ENCODE measurements at regions not wholly inside any gene's neighbourhood (a gene's known extent, or its start where the extent isn't known, plus 50 kb on each side); places are given as distances from the start of the nearest gene placed in this dataset.

- no peak for DNase-seq (ENCODE audit: low read depth)
Measured at GRCh38 chr17:14474591-14474990, 173.7 kb downstream of the HS3ST3B1 start.

- no peak for DNase-seq (ENCODE audit: low read depth)
Measured at GRCh38 chr17:14471052-14471451, 170.2 kb downstream of the HS3ST3B1 start.

DNA sequence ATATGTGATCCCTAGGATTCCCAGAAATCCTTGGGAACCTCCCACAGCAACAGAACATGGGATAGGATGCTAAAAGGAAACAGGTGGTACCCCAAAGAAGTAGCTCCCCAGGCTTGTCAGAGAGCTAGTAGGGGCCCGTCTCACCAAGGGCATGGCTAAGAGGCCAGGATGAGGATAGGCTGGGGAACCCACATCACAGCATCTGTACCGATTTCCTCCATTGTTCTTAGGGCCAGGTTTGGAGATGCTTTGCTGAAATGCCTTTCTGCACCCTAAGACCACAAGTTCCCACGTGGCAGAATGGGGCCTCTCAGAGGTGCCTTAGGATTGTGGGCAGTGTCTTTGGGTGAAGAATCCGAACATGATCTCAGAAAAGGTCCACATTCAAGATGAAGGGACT is 169.5 kb downstream of the HS3ST3B1 start:
- DNase-seq (ENCODE audit: low read depth), result no peak

DNA sequence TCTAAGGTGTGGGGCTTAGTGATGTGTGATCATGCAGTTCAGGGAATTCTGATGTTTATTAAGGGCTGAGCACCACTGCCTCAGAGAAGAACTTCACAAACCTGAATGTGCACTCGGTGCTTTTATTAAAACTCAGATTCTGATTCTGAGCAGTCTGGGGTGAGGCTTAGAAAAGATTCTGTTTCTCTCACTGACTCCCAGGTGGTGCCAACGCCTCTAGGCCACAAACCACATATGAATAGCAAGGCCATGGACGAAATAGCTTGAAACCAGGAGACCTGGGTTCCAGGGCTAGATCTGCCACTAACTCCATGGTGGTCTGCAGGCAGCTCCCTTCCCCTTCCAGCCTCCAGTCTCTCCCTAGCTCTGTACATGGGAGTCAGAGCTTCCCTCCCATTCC is 169.1 kb downstream of the HS3ST3B1 start:
- DNase-seq (ENCODE audit: low read depth), result no peak

- DNase-seq (ENCODE audit: low read depth), result no peak
Measured at GRCh38 chr17:14468858-14469257, 168.0 kb downstream of the HS3ST3B1 start.

GRCh38 chr17:14461227-14461548 is 160.3 kb downstream of the HS3ST3B1 start:
- DNase-seq (ENCODE audit: low read depth), result no peak

- DNase-seq (ENCODE audit: low read depth), result no peak
Measured at GRCh38 chr17:14460516-14461226, 159.8 kb downstream of the HS3ST3B1 start.

DNA sequence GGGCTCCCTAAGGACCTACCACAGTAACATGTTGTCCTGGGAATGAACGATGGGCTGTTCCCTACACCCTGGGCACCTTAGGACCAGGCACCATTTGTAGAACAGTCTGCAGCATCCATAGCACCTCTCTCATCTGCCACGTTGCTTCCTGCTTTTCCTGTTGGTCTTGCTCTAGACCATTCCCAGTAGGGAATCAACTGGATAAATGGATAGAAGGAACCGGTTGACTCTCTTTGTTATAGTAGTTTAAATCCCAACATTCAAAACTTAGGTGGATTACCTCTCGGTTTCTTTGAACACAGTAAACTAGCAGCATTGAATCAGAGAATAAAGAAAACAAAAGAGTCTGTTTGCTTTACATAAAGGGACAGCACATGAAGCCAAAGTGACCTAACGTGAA is 159.1 kb downstream of the HS3ST3B1 start:
- DNase-seq (ENCODE audit: low read depth), result no peak

GRCh38 chr17:14458724-14459123 is 157.8 kb downstream of the HS3ST3B1 start:
- DNase-seq (ENCODE audit: low read depth), result no peak

- DNase-seq (ENCODE audit: low read depth), result no peak
Measured at GRCh38 chr17:14454746-14455145, 153.9 kb downstream of the HS3ST3B1 start.

DNA sequence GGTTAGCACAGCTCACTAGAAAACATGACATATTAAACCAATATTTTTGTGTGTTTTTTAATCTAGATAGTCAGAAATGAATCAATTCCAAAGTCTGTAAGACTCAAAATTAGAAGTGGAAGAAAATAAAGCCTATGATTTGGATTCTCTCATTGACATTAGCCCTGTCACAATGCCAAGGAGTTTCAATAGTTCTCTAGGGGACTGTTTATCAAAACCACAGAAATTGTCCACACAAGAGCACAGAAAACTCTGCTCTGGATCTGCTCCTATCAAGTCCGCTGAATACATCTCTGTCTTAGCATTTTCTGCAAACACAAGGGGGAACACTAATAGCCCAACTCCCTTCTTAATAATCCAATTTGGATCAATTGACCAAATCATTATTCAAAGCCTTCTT is 152.0 kb downstream of the HS3ST3B1 start:
- DNase-seq (ENCODE audit: low read depth), result no peak

- no peak for DNase-seq (ENCODE audit: low read depth)
Measured at GRCh38 chr17:14451729-14452191, 150.9 kb downstream of the HS3ST3B1 start.

DNA sequence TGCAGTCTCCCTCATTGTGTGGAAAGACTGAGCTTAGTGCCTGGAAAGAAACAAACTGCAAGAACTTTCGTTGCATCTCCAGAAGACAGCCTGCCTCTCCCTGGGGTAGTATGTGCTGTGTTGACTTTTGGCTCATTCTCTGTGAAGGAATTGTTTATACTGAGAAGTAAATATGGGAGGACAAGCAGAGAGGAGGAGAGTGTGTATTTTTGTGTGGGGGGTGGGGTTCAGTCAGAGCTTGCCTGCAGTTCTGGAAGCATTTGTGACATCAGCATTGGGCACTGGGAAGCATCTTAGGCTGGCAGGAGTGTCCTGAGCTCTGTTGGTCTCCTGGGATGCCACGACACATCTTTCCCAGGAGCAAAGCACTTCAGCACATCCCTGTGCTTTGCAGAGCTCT is 147.9 kb downstream of the HS3ST3B1 start:
- no peak for DNase-seq (ENCODE audit: low read depth)

- DNase-seq (ENCODE audit: low read depth), result no peak
Measured at GRCh38 chr17:14446825-14447224, 145.9 kb downstream of the HS3ST3B1 start.

- no peak for DNase-seq (ENCODE audit: low read depth)
Measured at GRCh38 chr17:14444915-14445314, 144.0 kb downstream of the HS3ST3B1 start.

- no peak for DNase-seq (ENCODE audit: low read depth)
Measured at GRCh38 chr17:14442798-14443528, 142.1 kb downstream of the HS3ST3B1 start.

DNA sequence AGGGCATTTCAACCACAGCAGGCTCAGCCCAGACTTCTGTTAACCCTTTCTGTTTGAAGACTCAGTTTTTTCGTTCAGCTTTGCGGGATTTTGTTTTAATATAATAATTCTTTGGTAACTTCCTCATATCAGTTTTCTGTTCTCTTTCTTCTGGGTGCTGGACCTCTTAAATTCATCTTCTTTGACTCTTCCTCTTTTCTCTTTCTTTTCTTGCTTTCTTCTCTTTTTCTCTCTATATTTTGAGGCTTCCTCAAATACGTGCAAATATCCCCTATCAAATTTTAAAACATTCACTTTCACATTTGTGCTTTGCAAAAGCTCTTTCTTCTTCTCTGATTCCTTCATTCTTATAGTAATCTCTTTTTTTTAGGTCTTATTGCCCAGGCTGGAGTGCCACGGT is 136.3 kb downstream of the HS3ST3B1 start:
- no peak for DNase-seq (ENCODE audit: low read depth)

- DNase-seq (ENCODE audit: low read depth), result no peak
Measured at GRCh38 chr17:14436266-14436665, 135.4 kb downstream of the HS3ST3B1 start.

GRCh38 chr17:14434506-14434905 is 133.6 kb downstream of the HS3ST3B1 start:
- no peak for DNase-seq (ENCODE audit: low read depth)

GRCh38 chr17:14432079-14432478 is 131.2 kb downstream of the HS3ST3B1 start:
- no peak for DNase-seq (ENCODE audit: low read depth)

DNA sequence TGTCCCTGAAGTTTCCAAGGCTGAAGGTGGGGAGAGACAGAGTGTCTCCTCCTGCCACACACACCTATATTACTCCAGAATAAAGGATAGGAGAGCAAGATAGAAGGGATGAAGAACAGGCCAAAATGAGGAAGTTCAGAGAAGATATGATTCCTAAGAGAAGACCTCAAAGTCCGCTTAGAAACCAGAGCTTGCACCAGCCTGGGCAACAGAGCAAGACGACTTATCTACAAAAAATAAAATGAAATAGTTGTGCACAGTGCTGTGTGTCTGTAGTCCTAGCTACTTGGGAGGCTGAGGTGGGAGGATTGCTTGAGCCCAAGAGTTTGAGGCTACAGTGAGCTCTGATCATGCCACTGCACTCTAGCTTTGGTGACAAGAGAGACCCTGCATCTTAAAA is 128.2 kb downstream of the HS3ST3B1 start:
- no peak for DNase-seq (ENCODE audit: low read depth)

GRCh38 chr17:14428648-14429029 is 127.8 kb downstream of the HS3ST3B1 start:
- DNase-seq (ENCODE audit: low read depth), result no peak

DNA sequence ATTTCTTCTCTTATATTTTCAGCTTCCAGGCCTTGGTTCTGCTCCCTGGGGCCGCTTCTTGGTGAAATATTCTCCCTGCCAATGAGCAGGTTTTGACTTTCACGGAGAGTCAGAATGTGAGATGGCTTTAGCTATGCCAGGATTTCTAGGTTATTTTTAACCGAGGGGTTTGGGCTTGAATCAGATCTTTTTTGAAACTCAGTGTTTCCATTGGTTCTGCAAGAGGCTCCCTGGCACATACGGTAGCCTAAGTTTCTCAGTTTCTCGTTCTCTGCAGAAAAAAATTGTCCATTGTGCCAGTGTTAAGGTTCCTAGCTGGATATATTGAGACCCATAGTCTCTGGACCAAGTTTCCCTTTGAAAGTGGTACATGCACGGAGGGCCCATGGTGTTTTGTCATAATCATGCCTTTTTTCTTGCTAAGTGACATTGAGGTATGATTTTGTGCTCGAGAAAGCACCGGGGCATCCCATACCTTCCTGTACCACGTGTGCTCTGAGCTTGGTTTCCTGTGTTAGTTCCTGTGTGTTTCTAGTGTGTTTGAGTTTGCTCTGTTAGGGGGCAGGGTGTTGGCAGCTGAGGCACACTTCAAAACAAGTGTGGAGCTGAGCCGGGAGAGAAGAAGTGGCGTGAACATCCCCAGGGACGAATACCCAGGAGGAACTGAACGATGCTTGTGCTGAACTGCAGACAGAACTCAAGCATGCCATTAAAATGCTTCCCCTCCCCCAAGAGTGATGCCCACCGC is 127.2 kb downstream of the HS3ST3B1 start:
- peak; percentile 24 for DNase-seq (ENCODE audit: low read depth)

All from activated T-cell treated with anti-CD3 and anti-CD28 coated beads for 48 hours (primary cell).